GM23338 (cell line): ENCODE measurements at regions not wholly inside any gene's neighbourhood (a gene's known extent, or its start where the extent isn't known, plus 50 kb on each side); places are given as distances from the start of the nearest gene placed in this dataset.

Source experiments
- ATAC-seq: fragments of 200-7000 bp; cut with Tn5 transposase; 3 replicates; pipeline ENCODE4 v1.9.1; 2020
- DNase-seq: peaks from one replicate; pipeline ENCODE4 v3.0.0-alpha.2; 2015; ENCODE audit warnings: low spot score
- H2AFZ ChIP-seq: fragments of 200-600 bp; sonication (generic); 2 replicates; pipeline ENCODE4 v1.8.0; 2016; ENCODE audit warnings: antibody characterized with exemption, mild to moderate bottlenecking, moderate library complexity
- H3F3A ChIP-seq: fragments of 200-600 bp; sonication (generic); replicated peaks from 2 replicates; pipeline ENCODE4 v1.8.0; 2017; ENCODE audit warnings: antibody characterized with exemption, mixed run types, low read depth
- H3K27ac ChIP-seq: fragments of 200-600 bp; sonication (generic); 2 replicates; pipeline ENCODE4 v1.6.1; 2016; ENCODE audit warnings: low read depth
- H3K27me3 ChIP-seq: fragments of 200-600 bp; sonication (generic); 2 replicates; pipeline ENCODE4 v1.8.0; 2016; ENCODE audit warnings: mild to moderate bottlenecking, mixed run types, moderate library complexity; ENCODE audit not compliant: insufficient read depth
- H3K36me3 ChIP-seq: fragments of 200-600 bp; sonication (generic); 2 replicates; pipeline ENCODE4 v1.8.0; 2016; ENCODE audit warnings: mild to moderate bottlenecking; ENCODE audit not compliant: insufficient read depth
- H3K4me1 ChIP-seq: fragments of 200-600 bp; sonication (generic); 2 replicates; pipeline ENCODE4 v1.8.0; 2016; ENCODE audit warnings: mild to moderate bottlenecking, moderate library complexity; ENCODE audit not compliant: insufficient read depth
- H3K4me2 ChIP-seq: fragments of 200-600 bp; sonication (generic); 2 replicates; pipeline ENCODE4 v1.7.1; 2017; ENCODE audit warnings: mixed run types
- H3K4me3 ChIP-seq: fragments of 200-600 bp; sonication (generic); 2 replicates; pipeline ENCODE4 v1.6.1; 2016; ENCODE audit warnings: mixed run types
- H3K79me2 ChIP-seq: fragments of 200-600 bp; sonication (generic); replicated peaks from 2 replicates; pipeline ENCODE4 v1.8.0; 2017; ENCODE audit warnings: mild to moderate bottlenecking; ENCODE audit not compliant: insufficient read depth
- H3K9me2 ChIP-seq: fragments of 200-600 bp; sonication (generic); 2 replicates; pipeline ENCODE4 v1.8.0; 2017; ENCODE audit not compliant: insufficient read depth
- H4K20me1 ChIP-seq: fragments of 200-600 bp; sonication (generic); replicated peaks from 2 replicates; pipeline ENCODE4 v1.8.0; 2017; ENCODE audit warnings: mild to moderate bottlenecking; ENCODE audit not compliant: insufficient read depth
- H3K27ac Mint-ChIP-seq: 2 replicates; pipeline ENCODE4 v1.8.0; 2020; ENCODE audit warnings: inconsistent platforms, mild to moderate bottlenecking, moderate library complexity, mixed read lengths
- H3K27me3 Mint-ChIP-seq: 3 replicates; pipeline ENCODE4 v1.8.0; 2022; ENCODE audit warnings: low read depth, mild to moderate bottlenecking, moderate library complexity, mixed read lengths, inconsistent platforms; ENCODE audit not compliant: insufficient read depth, poor library complexity
- H3K36me3 Mint-ChIP-seq: 3 replicates; pipeline ENCODE4 v1.8.0; 2021; ENCODE audit warnings: low read depth, mild to moderate bottlenecking, inconsistent platforms, moderate library complexity, mixed read lengths
- H3K4me1 Mint-ChIP-seq: 3 replicates; pipeline ENCODE4 v1.8.0; 2020; ENCODE audit warnings: mild to moderate bottlenecking, inconsistent platforms, mixed read lengths
- H3K4me3 Mint-ChIP-seq: 3 replicates; pipeline ENCODE4 v1.8.0; 2021; ENCODE audit warnings: moderate library complexity, mild to moderate bottlenecking, inconsistent platforms, mixed read lengths
- H3K9me3 Mint-ChIP-seq: 3 replicates; pipeline ENCODE4 v1.8.0; 2020; ENCODE audit warnings: moderate library complexity, mild to moderate bottlenecking, inconsistent platforms, mixed read lengths
- CREB1 ChIP-seq: fragments of 250-450 bp; sonication (Bioruptor Pico); IDR thresholded peaks from 2 replicates; pipeline ENCODE4 v1.5.0; 2020; ENCODE audit warnings: low read depth, mild to moderate bottlenecking, moderate library complexity
- EZH2 ChIP-seq: fragments of 200-600 bp; sonication (generic); IDR thresholded peaks from one replicate; pipeline ENCODE4 v1.8.0; 2017; ENCODE audit warnings: antibody characterized with exemption, mild to moderate bottlenecking, low read depth; ENCODE audit not compliant: unreplicated experiment
- EZH2phosphoT487 ChIP-seq: fragments of 200-600 bp; sonication (generic); IDR thresholded peaks from one replicate; pipeline ENCODE4 v1.8.1; 2018; ENCODE audit warnings: antibody characterized with exemption; ENCODE audit not compliant: unreplicated experiment
- JUNB ChIP-seq: IDR thresholded peaks from one replicate; pipeline ENCODE4 v1.6.1; 2016; ENCODE audit warnings: antibody characterized with exemption; ENCODE audit not compliant: unreplicated experiment
- NANOG ChIP-seq: IDR thresholded peaks from 2 replicates; pipeline ENCODE4 v1.6.1; 2016; ENCODE audit warnings: antibody characterized with exemption, borderline replicate concordance
- POLR2AphosphoS5 ChIP-seq: IDR thresholded peaks from 2 replicates; pipeline ENCODE4 v1.6.1; 2016; ENCODE audit warnings: antibody characterized with exemption, low read depth
- STAT1 ChIP-seq: IDR thresholded peaks from one replicate; pipeline ENCODE4 v1.6.1; 2016; ENCODE audit warnings: antibody characterized with exemption; ENCODE audit not compliant: unreplicated experiment
- ZNF114 ChIP-seq: fragments of 250-450 bp; sonication (Bioruptor Pico); IDR thresholded peaks from 2 replicates; pipeline ENCODE4 v1.5.0; 2020; ENCODE audit warnings: mild to moderate bottlenecking, moderate library complexity
- ZNF331 ChIP-seq: fragments of 250-450 bp; sonication (Bioruptor Pico); IDR thresholded peaks from 2 replicates; pipeline ENCODE4 v1.5.0; 2020; ENCODE audit warnings: low read depth, mild to moderate bottlenecking, moderate library complexity
- TF ChIP-seq, protein P1 (sequence below): IDR thresholded peaks from one replicate; pipeline ENCODE4 v1.6.1; 2018; ENCODE audit warnings: antibody characterized with exemption; ENCODE audit not compliant: unreplicated experiment
- TF ChIP-seq, protein P2 (sequence below): IDR thresholded peaks from 2 replicates; pipeline ENCODE4 v1.6.1; 2016; ENCODE audit warnings: antibody characterized with exemption
- TF ChIP-seq, protein P3 (sequence below), 2 experiments: fragments of 200-600 bp in 1 of 2; sonication (generic) in 1 of 2; conservative IDR thresholded peaks; 2 replicates each; pipeline versions ENCODE4 v1.5.1 to v1.6.1; 2016 to 2017; ENCODE audit warnings: antibody characterized with exemption in 2 of 2, low read depth in 2 of 2, mild to moderate bottlenecking in 2 of 2, moderate library complexity in 1 of 2
- TF ChIP-seq, protein P4 (sequence below): fragments of 250-450 bp; sonication (Bioruptor Pico); IDR thresholded peaks from 2 replicates; pipeline ENCODE4 v1.5.0; 2020; ENCODE audit warnings: mild to moderate bottlenecking, moderate library complexity

DNA sequence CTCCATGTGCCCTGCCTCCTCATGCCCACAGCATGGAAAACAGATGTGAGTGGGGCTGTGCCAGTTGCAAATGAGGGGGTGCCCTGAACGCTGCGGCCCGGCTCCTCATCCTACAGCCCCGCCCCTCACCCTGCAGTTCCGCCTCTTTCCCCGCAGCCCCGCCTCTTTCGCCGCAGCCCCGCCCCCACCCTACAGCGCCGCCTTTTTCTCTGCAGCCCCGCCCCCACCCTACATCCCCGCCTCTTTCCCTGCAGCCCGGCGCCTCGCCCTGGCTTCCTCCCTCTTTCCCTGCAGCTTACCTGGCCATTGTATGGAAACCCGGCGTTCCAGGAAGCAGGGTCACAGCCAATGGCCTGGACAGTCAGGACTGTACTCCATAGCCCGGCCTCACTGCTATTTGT lies 284.9 kb downstream of the TLE3 start:
- TF ChIP-seq, protein P1, sequence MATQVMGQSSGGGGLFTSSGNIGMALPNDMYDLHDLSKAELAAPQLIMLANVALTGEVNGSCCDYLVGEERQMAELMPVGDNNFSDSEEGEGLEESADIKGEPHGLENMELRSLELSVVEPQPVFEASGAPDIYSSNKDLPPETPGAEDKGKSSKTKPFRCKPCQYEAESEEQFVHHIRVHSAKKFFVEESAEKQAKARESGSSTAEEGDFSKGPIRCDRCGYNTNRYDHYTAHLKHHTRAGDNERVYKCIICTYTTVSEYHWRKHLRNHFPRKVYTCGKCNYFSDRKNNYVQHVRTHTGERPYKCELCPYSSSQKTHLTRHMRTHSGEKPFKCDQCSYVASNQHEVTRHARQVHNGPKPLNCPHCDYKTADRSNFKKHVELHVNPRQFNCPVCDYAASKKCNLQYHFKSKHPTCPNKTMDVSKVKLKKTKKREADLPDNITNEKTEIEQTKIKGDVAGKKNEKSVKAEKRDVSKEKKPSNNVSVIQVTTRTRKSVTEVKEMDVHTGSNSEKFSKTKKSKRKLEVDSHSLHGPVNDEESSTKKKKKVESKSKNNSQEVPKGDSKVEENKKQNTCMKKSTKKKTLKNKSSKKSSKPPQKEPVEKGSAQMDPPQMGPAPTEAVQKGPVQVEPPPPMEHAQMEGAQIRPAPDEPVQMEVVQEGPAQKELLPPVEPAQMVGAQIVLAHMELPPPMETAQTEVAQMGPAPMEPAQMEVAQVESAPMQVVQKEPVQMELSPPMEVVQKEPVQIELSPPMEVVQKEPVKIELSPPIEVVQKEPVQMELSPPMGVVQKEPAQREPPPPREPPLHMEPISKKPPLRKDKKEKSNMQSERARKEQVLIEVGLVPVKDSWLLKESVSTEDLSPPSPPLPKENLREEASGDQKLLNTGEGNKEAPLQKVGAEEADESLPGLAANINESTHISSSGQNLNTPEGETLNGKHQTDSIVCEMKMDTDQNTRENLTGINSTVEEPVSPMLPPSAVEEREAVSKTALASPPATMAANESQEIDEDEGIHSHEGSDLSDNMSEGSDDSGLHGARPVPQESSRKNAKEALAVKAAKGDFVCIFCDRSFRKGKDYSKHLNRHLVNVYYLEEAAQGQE = no peak
- TF ChIP-seq, protein P2, sequence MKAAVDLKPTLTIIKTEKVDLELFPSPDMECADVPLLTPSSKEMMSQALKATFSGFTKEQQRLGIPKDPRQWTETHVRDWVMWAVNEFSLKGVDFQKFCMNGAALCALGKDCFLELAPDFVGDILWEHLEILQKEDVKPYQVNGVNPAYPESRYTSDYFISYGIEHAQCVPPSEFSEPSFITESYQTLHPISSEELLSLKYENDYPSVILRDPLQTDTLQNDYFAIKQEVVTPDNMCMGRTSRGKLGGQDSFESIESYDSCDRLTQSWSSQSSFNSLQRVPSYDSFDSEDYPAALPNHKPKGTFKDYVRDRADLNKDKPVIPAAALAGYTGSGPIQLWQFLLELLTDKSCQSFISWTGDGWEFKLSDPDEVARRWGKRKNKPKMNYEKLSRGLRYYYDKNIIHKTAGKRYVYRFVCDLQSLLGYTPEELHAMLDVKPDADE = no peak
- TF ChIP-seq CREB1 (CRISPR knock-in tag) = no peak
- no peak for TF ChIP-seq JUNB
- TF ChIP-seq EZH2 = no peak
- no peak for TF ChIP-seq ZNF114 (CRISPR knock-in tag)
- TF ChIP-seq, protein P3, sequence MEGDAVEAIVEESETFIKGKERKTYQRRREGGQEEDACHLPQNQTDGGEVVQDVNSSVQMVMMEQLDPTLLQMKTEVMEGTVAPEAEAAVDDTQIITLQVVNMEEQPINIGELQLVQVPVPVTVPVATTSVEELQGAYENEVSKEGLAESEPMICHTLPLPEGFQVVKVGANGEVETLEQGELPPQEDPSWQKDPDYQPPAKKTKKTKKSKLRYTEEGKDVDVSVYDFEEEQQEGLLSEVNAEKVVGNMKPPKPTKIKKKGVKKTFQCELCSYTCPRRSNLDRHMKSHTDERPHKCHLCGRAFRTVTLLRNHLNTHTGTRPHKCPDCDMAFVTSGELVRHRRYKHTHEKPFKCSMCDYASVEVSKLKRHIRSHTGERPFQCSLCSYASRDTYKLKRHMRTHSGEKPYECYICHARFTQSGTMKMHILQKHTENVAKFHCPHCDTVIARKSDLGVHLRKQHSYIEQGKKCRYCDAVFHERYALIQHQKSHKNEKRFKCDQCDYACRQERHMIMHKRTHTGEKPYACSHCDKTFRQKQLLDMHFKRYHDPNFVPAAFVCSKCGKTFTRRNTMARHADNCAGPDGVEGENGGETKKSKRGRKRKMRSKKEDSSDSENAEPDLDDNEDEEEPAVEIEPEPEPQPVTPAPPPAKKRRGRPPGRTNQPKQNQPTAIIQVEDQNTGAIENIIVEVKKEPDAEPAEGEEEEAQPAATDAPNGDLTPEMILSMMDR (conservative IDR thresholded peaks at IDR 0.05; ENCODE audit: low read depth in 2 of 2) = no peak
- TF ChIP-seq NANOG = no peak
- TF ChIP-seq POLR2AphosphoS5 = no peak
- TF ChIP-seq, protein P4, sequence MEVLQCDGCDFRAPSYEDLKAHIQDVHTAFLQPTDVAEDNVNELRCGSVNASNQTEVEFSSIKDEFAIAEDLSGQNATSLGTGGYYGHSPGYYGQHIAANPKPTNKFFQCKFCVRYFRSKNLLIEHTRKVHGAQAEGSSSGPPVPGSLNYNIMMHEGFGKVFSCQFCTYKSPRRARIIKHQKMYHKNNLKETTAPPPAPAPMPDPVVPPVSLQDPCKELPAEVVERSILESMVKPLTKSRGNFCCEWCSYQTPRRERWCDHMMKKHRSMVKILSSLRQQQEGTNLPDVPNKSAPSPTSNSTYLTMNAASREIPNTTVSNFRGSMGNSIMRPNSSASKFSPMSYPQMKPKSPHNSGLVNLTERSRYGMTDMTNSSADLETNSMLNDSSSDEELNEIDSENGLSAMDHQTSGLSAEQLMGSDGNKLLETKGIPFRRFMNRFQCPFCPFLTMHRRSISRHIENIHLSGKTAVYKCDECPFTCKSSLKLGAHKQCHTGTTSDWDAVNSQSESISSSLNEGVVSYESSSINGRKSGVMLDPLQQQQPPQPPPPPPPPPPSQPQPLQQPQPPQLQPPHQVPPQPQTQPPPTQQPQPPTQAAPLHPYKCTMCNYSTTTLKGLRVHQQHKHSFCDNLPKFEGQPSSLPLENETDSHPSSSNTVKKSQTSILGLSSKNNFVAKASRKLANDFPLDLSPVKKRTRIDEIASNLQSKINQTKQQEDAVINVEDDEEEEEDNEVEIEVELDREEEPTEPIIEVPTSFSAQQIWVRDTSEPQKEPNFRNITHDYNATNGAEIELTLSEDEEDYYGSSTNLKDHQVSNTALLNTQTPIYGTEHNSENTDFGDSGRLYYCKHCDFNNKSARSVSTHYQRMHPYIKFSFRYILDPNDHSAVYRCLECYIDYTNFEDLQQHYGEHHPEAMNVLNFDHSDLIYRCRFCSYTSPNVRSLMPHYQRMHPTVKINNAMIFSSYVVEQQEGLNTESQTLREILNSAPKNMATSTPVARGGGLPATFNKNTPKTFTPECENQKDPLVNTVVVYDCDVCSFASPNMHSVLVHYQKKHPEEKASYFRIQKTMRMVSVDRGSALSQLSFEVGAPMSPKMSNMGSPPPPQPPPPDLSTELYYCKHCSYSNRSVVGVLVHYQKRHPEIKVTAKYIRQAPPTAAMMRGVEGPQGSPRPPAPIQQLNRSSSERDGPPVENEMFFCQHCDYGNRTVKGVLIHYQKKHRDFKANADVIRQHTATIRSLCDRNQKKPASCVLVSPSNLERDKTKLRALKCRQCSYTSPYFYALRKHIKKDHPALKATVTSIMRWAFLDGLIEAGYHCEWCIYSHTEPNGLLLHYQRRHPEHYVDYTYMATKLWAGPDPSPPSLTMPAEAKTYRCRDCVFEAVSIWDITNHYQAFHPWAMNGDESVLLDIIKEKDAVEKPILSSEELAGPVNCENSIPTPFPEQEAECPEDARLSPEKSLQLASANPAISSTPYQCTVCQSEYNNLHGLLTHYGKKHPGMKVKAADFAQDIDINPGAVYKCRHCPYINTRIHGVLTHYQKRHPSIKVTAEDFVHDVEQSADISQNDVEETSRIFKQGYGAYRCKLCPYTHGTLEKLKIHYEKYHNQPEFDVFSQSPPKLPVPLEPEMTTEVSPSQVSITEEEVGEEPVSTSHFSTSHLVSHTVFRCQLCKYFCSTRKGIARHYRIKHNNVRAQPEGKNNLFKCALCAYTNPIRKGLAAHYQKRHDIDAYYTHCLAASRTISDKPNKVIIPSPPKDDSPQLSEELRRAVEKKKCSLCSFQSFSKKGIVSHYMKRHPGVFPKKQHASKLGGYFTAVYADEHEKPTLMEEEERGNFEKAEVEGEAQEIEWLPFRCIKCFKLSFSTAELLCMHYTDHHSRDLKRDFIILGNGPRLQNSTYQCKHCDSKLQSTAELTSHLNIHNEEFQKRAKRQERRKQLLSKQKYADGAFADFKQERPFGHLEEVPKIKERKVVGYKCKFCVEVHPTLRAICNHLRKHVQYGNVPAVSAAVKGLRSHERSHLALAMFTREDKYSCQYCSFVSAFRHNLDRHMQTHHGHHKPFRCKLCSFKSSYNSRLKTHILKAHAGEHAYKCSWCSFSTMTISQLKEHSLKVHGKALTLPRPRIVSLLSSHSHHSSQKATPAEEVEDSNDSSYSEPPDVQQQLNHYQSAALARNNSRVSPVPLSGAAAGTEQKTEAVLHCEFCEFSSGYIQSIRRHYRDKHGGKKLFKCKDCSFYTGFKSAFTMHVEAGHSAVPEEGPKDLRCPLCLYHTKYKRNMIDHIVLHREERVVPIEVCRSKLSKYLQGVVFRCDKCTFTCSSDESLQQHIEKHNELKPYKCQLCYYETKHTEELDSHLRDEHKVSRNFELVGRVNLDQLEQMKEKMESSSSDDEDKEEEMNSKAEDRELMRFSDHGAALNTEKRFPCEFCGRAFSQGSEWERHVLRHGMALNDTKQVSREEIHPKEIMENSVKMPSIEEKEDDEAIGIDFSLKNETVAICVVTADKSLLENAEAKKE (CRISPR knock-in tag) = no peak
- no peak for TF ChIP-seq ZNF331 (CRISPR knock-in tag)
- TF ChIP-seq EZH2phosphoT487 = no peak
- no peak for TF ChIP-seq STAT1
- Mint-ChIP-seq H3K4me3 (peak overlapping the region; percentile 48; the same call in 2 of the 3 replicates), H3K36me3 (no peaks in the 10 kb centered on the region), H3K27ac (no peak overlapping the region; the same call in 1 of the 2 replicates), H3K9me3 (no peaks in the 10 kb centered on the region), H3K27me3 (peaks cover 11% of the 10 kb centered on the region), H3K4me1 (peaks cover 15% of the 10 kb centered on the region)
- Histone ChIP-seq H3K4me3 (0 out of 2 replicates have a peak overlapping the region, but pooled peaks have one; percentile 30), H3K27ac (no peak overlapping the region), H3K27me3 (no peaks in the 10 kb centered on the region), H3F3A (no peaks in the 10 kb centered on the region), H3K4me1 (peaks cover 5% of the 10 kb centered on the region; the same call in 1 of the 2 replicates), H3K9me2 (no peaks in the 10 kb centered on the region), H3K79me2 (no peaks in the 10 kb centered on the region), H4K20me1 (no peaks in the 10 kb centered on the region), H3K4me2 (peak overlapping the region; percentile 67; the same call in 1 of the 2 replicates), H2AFZ (peak overlapping the region; percentile 98), H3K36me3 (no peaks in the 10 kb centered on the region)
- ATAC-seq (peak; percentile 96), DNase-seq (peak; percentile 80)
